Astrocyte (in vitro differentiated cells and primary cell): ENCODE measurements at regions not wholly inside any gene's neighbourhood (a gene's known extent, or its start where the extent isn't known, plus 50 kb on each side); places are given as distances from the start of the nearest gene placed in this dataset.

Source experiments
- DNase-seq: peaks from one replicate; pipeline ENCODE4 v3.0.0-alpha.2; 2010; ENCODE audit warnings: low read depth
- FAIRE-seq: peaks from 2 replicates; lab custom pipeline; 2011; peaks lifted over from hg19 to GRCh38; lab: Jason Lieb, UNC
- H2AFZ ChIP-seq: 2 replicates; pipeline ENCODE4 v1.6.0; 2012; ENCODE audit warnings: low read depth, low read length, inconsistent platforms
- H3K27ac ChIP-seq: 2 replicates; pipeline ENCODE4 v1.5.1; 2011; ENCODE audit warnings: low read depth, low read length, inconsistent platforms
- H3K27me3 ChIP-seq: 2 replicates; pipeline ENCODE4 v1.6.0; 2011; ENCODE audit warnings: low read length, inconsistent platforms; ENCODE audit not compliant: insufficient read depth
- H3K36me3 ChIP-seq: 2 replicates; pipeline ENCODE4 v1.5.1; 2011; ENCODE audit warnings: low read length, inconsistent platforms; ENCODE audit not compliant: insufficient read depth
- H3K4me1 ChIP-seq: 2 replicates; pipeline ENCODE4 v1.5.1; 2011; ENCODE audit warnings: low read length, inconsistent platforms; ENCODE audit not compliant: insufficient read depth
- H3K4me2 ChIP-seq: 2 replicates; pipeline ENCODE4 v1.6.0; 2012; ENCODE audit warnings: low read length, inconsistent platforms
- H3K4me3 ChIP-seq: 2 replicates; pipeline ENCODE4 v1.5.1; 2011; ENCODE audit warnings: low read depth, mild to moderate bottlenecking, low read length, inconsistent platforms; ENCODE audit not compliant: insufficient read depth
- H3K79me2 ChIP-seq: 2 replicates; pipeline ENCODE4 v1.6.0; 2012; ENCODE audit warnings: mild to moderate bottlenecking, low read length, inconsistent platforms; ENCODE audit not compliant: insufficient read depth
- H3K9ac ChIP-seq: 2 replicates; pipeline ENCODE4 v1.6.0; 2012; ENCODE audit warnings: mild to moderate bottlenecking, low read length, inconsistent platforms
- H3K9me3 ChIP-seq: 2 replicates; pipeline ENCODE4 v1.5.1; 2012; ENCODE audit warnings: low read depth, mild to moderate bottlenecking, low read length, inconsistent platforms; ENCODE audit not compliant: insufficient read depth
- H4K20me1 ChIP-seq: 2 replicates; pipeline ENCODE4 v1.6.0; 2012; ENCODE audit warnings: low read length, inconsistent platforms; ENCODE audit not compliant: insufficient read depth
- H3K27ac Mint-ChIP-seq: one replicate; pipeline ENCODE4 v1.8.0; 2021; ENCODE audit warnings: mild to moderate bottlenecking, mixed read lengths; ENCODE audit not compliant: unreplicated experiment
- H3K27me3 Mint-ChIP-seq: one replicate; pipeline ENCODE4 v1.8.0; 2021; ENCODE audit warnings: low read depth, mixed read lengths; ENCODE audit not compliant: unreplicated experiment
- H3K36me3 Mint-ChIP-seq: one replicate; pipeline ENCODE4 v1.8.0; 2021; ENCODE audit warnings: low read depth, mixed read lengths; ENCODE audit not compliant: unreplicated experiment
- H3K4me1 Mint-ChIP-seq: one replicate; pipeline ENCODE4 v1.8.0; 2021; ENCODE audit warnings: low read depth, mixed read lengths; ENCODE audit not compliant: unreplicated experiment
- H3K4me3 Mint-ChIP-seq: one replicate; pipeline ENCODE4 v1.8.0; 2021; ENCODE audit warnings: mild to moderate bottlenecking, moderate library complexity, mixed read lengths; ENCODE audit not compliant: unreplicated experiment
- H3K9me3 Mint-ChIP-seq: one replicate; pipeline ENCODE4 v1.8.0; 2021; ENCODE audit warnings: mild to moderate bottlenecking, mixed read lengths; ENCODE audit not compliant: unreplicated experiment
- CTCF ChIP-seq: IDR thresholded peaks from 2 replicates; pipeline ENCODE4 v1.5.1; 2011; ENCODE audit warnings: low read depth, mild to moderate bottlenecking, inconsistent platforms, low read length, moderate library complexity; ENCODE audit not compliant: insufficient read depth
- EZH2 ChIP-seq: IDR thresholded peaks from 2 replicates; pipeline ENCODE4 v1.6.1; 2012; ENCODE audit warnings: mild to moderate bottlenecking, low read length, inconsistent platforms; ENCODE audit not compliant: insufficient read depth

GRCh38 chr2:64318476-64318748 is 135.6 kb upstream of the LGALSL start:
- Mint-ChIP-seq H3K27ac (no peak overlapping the region), H3K4me3 (no peak overlapping the region), H3K4me1 (no peaks in the 10 kb centered on the region), H3K27me3 (peaks cover 32% of the 10 kb centered on the region), H3K9me3 (peaks cover 5% of the 10 kb centered on the region), H3K36me3 (no peaks in the 10 kb centered on the region)
- peaks cover 46% of the 10 kb centered on the region for H3K27me3 ChIP-seq
- no peaks in the 10 kb centered on the region for H3K9me3 ChIP-seq
- no peaks in the 10 kb centered on the region for H4K20me1 ChIP-seq
- H3K27ac ChIP-seq, result no peak overlapping the region
- no peak for FAIRE-seq
- no peak for DNase-seq
- H2AFZ ChIP-seq, result no peak overlapping the region
- H3K4me3 ChIP-seq, result no peak overlapping the region
- no peaks in the 10 kb centered on the region for H3K36me3 ChIP-seq
- H3K9ac ChIP-seq, result no peak overlapping the region
- no peak for TF ChIP-seq CTCF
- no peak for TF ChIP-seq EZH2
- no peak overlapping the region for H3K4me2 ChIP-seq
- no peaks in the 10 kb centered on the region for H3K79me2 ChIP-seq
- no peaks in the 10 kb centered on the region for H3K4me1 ChIP-seq

- Histone ChIP-seq H3K9ac (no peak overlapping the region), H3K4me2 (no peak overlapping the region), H3K4me1 (no peaks in the 10 kb centered on the region), H2AFZ (no peak overlapping the region), H3K27me3 (peaks cover 46% of the 10 kb centered on the region), H3K79me2 (no peaks in the 10 kb centered on the region), H3K4me3 (no peak overlapping the region), H3K27ac (no peak overlapping the region), H3K36me3 (no peaks in the 10 kb centered on the region), H3K9me3 (no peaks in the 10 kb centered on the region), H4K20me1 (no peaks in the 10 kb centered on the region)
- Mint-ChIP-seq H3K4me1 (no peaks in the 10 kb centered on the region), H3K9me3 (peaks cover 5% of the 10 kb centered on the region), H3K27me3 (peaks cover 31% of the 10 kb centered on the region), H3K36me3 (no peaks in the 10 kb centered on the region), H3K27ac (no peak overlapping the region), H3K4me3 (no peak overlapping the region)
- FAIRE-seq (no peak), DNase-seq (no peak)
- TF ChIP-seq CTCF (no peak), EZH2 (no peak)
Measured at GRCh38 chr2:64319896-64320295, 134.1 kb upstream of the LGALSL start.

- no peaks in the 10 kb centered on the region for H3K36me3 ChIP-seq
- no peak overlapping the region for H3K9ac ChIP-seq
- Mint-ChIP-seq H3K36me3 (no peaks in the 10 kb centered on the region), H3K4me3 (no peak overlapping the region), H3K4me1 (peaks cover 3% of the 10 kb centered on the region), H3K27me3 (peaks cover 20% of the 10 kb centered on the region), H3K9me3 (peaks cover 5% of the 10 kb centered on the region), H3K27ac (no peak overlapping the region)
- H3K27ac ChIP-seq, result no peak overlapping the region
- H3K4me2 ChIP-seq, result no peak overlapping the region
- H3K79me2 ChIP-seq, result no peaks in the 10 kb centered on the region
- no peaks in the 10 kb centered on the region for H4K20me1 ChIP-seq
- H2AFZ ChIP-seq, result no peak overlapping the region
- peaks cover 42% of the 10 kb centered on the region for H3K27me3 ChIP-seq
- no peak for TF ChIP-seq EZH2
- no peak for TF ChIP-seq CTCF
- H3K4me3 ChIP-seq, result no peak overlapping the region
- H3K4me1 ChIP-seq, result no peaks in the 10 kb centered on the region
- DNase-seq (no peak), FAIRE-seq (no peak)
- no peaks in the 10 kb centered on the region for H3K9me3 ChIP-seq
Measured at GRCh38 chr2:64322433-64322832, 131.5 kb upstream of the LGALSL start.
